ENCODE measurements at regions not wholly inside any gene's neighbourhood (a gene's known extent, or its start where the extent isn't known, plus 50 kb on each side); places are given as distances from the start of the nearest gene placed in this dataset.

- DNase-seq, result no peak
Measured at GRCh38 chr1:5256793-5257192, 602.4 kb downstream of the AJAP1 start.

DNA sequence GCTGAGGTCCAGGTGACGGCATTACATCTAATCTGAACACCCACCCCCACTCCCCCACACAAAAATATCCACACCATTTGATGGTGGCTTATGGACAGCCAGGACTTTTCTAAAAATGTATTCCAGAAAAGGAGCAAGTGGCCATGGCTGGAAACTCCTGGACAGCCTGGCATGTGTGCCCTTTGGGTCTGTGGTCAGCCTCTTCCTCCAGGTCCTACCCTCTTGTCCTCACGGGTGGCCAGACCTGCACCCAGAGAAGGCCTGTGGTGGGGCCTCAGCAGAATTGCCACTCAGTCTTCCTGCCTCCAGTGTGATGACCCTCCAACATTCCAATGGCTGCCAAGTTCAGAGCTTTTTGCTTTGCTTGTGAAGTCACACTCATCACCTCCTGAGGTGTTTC lies 600.6 kb downstream of the AJAP1 start:
- DNase-seq, result no peak

DNA sequence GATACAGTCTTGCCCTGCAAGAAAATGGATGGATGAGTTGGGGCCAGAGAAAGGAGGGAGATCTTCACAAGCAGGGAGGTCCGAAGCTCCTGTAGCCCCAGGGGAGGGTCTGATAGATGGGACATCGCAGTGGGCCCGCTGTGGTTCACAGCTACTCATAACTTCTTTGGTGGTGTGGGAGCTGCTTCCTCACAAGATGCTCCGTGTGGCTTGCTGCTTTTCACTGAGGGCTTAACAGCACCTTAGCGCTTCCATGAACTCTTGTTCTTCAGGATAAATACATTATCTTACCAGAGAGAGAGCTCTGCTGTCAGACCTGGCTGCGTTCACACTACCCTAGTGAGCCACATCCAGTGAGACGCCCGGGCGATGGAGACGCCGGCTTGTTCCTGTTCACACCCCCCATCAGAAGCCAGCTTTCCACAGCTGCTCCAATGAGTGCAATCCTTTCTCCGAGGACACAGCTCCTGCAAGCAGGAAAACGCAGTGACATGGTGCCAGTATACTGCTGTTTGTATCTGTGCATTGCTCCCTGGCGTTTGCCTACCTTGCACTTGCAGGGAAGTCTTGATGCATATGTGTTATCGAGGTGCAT lies 599.8 kb downstream of the AJAP1 start:
- no peak for DNase-seq

DNA sequence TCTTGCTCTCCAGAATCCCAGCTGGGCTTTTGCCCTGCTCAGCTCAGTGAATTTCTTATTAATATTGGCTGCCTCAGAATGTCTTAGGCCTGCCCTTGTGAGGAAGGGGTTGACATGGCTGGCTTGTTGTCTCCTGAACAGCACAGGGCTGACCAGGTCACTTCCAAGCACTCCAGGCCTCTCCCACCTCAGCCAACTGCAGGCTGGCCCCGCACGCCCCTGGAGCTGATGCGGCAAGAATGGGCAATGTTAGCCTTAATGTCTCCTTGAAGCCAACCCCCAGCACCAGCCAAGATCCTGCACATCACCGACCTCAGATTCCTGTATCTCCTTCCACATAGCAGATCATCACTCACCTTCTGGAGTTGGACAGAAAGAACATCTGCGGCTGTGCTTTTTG lies 598.6 kb downstream of the AJAP1 start:
- no peak for DNase-seq

DNA sequence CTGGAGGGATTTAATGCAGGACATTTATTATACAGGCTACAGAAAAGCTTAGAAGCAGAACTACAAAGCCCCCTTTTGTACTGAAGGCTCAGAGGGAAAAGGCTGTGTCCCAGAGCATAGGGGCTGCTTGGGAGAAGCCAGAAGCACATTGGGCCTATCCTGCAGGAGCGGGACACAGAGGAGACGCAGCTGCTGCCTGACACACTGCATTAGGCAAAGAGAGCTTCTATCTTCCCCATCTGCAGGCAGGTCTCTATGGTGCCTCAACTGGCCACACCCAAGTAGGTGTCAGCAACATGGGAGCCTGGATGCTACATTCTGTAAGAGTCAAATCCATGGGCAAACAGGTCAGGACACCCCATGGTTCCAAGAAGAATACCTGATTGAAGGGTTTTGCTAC lies 595.9 kb downstream of the AJAP1 start:
- DNase-seq, result no peak

DNA sequence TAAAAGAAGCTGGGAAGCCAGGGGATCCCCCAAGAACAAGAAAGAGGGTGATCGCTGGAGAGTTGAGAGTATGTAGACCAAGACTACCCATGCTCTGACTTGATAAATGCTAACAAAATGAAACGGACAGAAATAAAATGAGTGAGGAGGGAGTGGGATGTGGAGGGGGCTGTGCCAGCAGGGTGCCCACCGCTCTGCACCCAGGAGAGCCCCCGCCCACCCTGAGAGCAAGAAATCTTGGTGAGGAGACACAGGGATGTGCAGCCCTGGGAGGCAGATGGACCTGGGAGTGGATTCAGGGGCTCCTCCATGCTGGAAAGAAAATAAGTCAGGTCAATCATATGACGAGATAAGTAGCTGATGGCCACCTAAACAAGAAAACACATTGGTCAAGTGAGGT lies 590.9 kb downstream of the AJAP1 start:
- DNase-seq, result no peak

- no peak for DNase-seq
Measured at GRCh38 chr1:5244631-5245285, 590.3 kb downstream of the AJAP1 start.

DNA sequence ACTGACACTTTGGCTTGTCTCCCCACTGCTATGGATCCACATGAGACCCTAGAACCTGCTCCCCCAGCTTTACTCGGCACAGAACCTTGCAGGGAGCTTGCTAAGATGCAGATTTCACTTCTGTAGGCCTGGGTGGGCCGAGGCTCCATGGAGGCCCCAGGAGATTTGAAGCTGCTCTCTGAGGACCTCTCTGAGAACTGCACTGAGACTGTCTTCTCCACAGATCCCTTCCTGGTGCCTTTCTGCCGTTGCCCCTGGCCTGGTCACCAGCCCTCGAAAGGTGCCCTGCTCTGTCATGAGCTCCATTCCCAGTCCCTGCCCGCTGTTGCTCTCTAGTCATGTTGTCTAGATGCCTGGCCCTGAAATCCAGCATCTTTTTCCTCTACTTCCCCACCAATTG lies 588.4 kb downstream of the AJAP1 start:
- DNase-seq, result no peak

DNA sequence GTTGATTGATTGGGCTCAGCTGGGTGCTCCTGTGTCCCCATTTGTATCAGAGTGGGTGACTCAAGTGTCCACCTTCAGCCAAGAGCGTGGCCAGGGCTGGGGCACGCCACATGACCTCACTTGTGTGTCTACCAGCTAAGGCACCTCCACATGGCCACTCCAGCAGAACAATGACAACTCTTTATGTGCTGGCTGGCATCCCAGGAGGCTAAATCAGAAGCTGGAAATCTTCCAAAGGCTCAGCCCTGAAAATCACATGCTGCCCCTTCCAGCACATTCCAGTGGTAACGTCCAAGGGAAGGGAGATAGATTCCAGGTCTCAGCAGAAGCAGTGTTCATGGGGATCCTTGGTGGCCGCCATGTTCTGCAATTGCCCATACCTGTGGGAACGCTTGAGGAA lies 585.5 kb downstream of the AJAP1 start:
- no peak for DNase-seq

- DNase-seq, result no peak
Measured at GRCh38 chr1:5238351-5239130, 584.1 kb downstream of the AJAP1 start.

GRCh38 chr1:5235355-5235899 lies 581.0 kb downstream of the AJAP1 start:
- DNase-seq, result no peak

GRCh38 chr1:5232537-5232936 lies 578.1 kb downstream of the AJAP1 start:
- no peak for DNase-seq

DNA sequence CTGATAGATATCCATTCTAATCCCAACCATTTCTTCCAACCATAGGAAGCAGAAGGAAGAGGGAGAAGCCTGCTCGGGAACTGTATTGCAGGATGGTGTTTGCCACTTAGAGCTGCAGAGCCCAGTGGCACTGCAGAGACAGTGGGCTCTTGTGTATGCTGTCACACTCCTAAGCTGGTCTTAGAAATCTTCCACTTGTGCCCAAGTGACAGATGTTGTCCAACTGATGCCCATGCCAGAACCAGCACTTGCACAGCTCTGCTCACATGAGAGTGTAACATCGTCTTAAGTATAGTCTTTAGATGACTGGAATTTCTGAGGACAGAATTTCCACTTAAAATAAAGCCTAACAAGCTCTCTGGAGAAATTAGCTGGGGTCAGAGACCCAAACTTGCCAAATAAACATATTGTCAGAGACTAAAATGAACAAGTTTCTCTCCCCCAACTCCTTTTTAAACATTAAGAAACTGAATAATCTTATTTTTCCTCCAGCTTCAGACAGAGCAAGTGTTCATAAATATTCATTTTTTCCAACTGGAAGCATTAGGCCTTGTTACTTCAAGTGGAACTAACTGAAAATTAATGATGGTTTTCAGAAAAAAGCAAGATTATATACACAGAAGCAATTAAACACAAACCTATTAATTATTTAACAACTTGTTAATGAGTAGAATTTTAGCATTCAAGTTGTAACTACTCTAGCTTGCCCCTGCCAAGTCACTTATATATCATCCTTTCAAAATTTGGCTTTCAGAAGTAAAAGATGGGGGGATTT lies 577.3 kb downstream of the AJAP1 start:
- DNase-seq, result no peak

GRCh38 chr1:5227114-5227513 lies 572.7 kb downstream of the AJAP1 start:
- no peak for DNase-seq

GRCh38 chr1:5225707-5226704 lies 571.6 kb downstream of the AJAP1 start:
- DNase-seq, result no peak

- no peak for DNase-seq
Measured at GRCh38 chr1:5223206-5223605, 568.8 kb downstream of the AJAP1 start.

DNA sequence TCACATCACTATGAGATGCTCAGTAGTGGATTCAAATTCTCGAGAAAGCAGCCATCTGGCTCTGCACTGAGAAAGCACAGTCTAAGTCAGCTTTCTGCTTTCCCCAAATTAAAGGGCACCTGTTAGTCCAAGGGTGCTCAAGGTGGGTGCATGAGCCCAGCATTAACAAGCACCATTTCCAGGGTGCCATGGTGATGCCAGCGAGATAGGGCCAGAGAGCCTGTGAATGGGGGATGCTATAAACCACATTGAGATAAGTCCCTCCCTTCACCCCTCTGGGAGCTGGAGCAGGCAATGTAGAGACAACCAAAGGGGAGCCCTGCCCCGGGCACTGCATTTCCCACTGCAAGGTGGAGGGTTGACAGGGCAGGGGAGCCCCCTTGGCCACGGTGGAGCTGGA lies 568.2 kb downstream of the AJAP1 start:
- DNase-seq, result no peak

DNA sequence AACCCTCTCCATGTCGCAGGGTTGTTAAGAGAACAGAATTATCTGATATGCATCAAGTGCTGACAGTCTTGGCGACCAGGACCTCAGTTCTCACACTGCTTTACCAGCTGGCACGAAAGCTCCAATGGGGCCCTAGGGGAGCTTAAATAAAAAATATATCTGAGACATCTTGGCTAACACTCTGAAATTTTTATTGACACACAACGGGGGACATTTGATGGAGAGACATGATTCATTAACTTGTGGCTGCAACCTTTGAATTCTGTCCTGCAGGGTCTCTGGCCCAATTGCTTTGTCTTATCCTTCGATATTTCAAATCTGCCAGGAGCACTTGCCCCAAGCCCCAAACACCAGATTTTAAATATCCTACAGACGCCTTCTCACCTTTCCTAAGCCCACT lies 567.0 kb downstream of the AJAP1 start:
- DNase-seq, result no peak

GRCh38 chr1:5220821-5221220 lies 566.4 kb downstream of the AJAP1 start:
- no peak for DNase-seq

DNA sequence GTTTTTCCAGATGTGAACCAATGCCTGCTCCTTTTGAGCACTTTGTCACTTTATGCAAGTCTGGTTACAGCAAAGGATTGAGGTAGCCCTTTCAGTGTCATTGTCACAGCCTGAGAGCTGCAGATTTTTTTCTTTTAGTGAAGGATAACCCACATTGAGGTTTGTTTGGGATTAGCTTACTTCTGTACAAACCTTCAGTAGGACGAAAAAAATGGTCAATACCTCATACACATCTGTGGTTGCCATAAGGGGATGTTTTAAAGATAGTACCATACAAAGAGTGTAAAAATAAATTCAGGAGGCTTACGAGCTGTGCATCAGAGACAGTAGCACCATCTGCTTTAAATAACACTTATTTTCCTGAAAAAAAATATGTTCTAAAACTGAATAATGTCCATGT lies 566.0 kb downstream of the AJAP1 start:
- DNase-seq, result no peak

DNA sequence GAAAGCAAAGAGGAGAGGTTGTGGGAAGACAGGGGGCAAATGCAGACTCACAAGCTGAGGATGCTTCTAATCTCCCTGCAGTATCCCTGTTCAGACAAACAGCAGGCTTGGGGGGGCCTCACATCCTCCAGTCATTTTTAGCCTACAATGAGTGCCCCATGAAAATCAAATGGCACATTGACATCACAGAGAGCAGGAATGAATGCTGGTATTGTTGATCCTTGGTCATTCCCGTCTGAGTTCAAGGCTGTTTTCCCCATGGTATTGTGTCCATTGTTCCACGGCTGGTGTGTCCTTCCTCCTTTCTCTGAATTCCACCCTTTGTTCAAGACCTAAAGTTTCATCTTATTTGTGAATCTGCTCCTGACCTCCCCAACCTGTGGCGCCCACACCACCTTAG lies 545.6 kb downstream of the AJAP1 start:
- DNase-seq, result no peak

DNA sequence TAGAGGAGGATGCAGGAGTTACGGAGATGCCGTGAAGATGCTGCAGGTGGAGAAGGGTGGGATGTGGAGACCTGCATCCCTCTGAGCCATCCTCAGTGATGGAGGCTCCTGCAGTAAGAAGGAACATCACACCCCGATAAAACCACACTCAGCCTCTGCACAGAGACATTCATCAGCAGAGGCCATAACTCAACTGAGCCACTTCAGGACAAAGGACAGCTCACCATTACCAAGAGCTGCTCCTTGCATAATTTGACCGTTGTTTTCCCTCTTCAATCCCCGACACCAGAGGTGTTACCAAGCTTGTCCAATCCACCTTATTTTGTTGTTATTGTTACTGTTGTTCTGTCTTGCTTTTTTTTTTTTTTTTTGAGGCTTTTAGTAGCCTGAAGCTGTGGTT lies 543.9 kb downstream of the AJAP1 start:
- DNase-seq, result no peak
